DOHH2 (cell line): ENCODE measurements at regions not wholly inside any gene's neighbourhood (a gene's known extent, or its start where the extent isn't known, plus 50 kb on each side); places are given as distances from the start of the nearest gene placed in this dataset.

ENCODE experiments used
- EZH2phosphoT487 ChIP-seq: fragments of 200-600 bp; sonication (generic); IDR thresholded peaks from 2 replicates; pipeline ENCODE4 v1.6.1; 2017; ENCODE audit warnings: borderline replicate concordance, mild to moderate bottlenecking, antibody characterized with exemption, low read length, moderate library complexity, mixed read lengths
- TF ChIP-seq, protein P1 (sequence below): fragments of 200-600 bp; sonication (generic); IDR thresholded peaks from one replicate; pipeline ENCODE4 v1.5.1; 2014; ENCODE audit warnings: antibody characterized with exemption, mild to moderate bottlenecking, low read depth, low read length; ENCODE audit not compliant: poor library complexity, severe bottlenecking

DNA sequence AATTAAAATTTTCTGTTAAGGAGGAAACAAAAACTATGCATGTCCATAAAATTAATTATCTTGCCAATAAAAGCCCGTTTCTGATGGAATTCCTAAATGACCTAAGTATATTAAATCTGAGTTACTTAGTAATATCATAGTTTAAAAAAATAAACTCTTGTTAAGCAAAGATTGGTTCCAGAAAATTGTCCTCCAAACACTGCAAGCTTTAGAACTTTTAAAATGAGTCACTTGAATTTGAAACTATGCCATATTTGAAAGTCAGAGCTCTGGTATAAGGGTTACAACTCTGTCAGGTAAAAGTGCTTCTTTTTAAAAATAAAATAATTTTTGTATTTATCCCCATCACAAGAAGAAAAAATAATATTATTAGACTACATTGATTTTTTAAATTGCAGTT, 409.5 kb downstream of the PLPP3 start:
- TF ChIP-seq, protein P1, sequence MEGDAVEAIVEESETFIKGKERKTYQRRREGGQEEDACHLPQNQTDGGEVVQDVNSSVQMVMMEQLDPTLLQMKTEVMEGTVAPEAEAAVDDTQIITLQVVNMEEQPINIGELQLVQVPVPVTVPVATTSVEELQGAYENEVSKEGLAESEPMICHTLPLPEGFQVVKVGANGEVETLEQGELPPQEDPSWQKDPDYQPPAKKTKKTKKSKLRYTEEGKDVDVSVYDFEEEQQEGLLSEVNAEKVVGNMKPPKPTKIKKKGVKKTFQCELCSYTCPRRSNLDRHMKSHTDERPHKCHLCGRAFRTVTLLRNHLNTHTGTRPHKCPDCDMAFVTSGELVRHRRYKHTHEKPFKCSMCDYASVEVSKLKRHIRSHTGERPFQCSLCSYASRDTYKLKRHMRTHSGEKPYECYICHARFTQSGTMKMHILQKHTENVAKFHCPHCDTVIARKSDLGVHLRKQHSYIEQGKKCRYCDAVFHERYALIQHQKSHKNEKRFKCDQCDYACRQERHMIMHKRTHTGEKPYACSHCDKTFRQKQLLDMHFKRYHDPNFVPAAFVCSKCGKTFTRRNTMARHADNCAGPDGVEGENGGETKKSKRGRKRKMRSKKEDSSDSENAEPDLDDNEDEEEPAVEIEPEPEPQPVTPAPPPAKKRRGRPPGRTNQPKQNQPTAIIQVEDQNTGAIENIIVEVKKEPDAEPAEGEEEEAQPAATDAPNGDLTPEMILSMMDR, result no peak
- no peak for TF ChIP-seq EZH2phosphoT487
